HepG2 (cell line): ENCODE measurements at regions not wholly inside any gene's neighbourhood (a gene's known extent, or its start where the extent isn't known, plus 50 kb on each side); places are given as distances from the start of the nearest gene placed in this dataset.
A peak's percentile ranks its signal among the peaks of the same experiment; 100 is the strongest.

Experiments used
- ATAC-seq: fragments of 200-7000 bp; cut with Tn5 transposase; 3 replicates; pipeline ENCODE4 v1.9.1; 2020; ENCODE audit warnings: mild to moderate bottlenecking, moderate library complexity
- BruUV-seq: library from RNA; stranded (reverse); fragments of 400-500 nt; replicated peaks from 2 replicates; lab custom pipeline; 2021; lab: Mats Ljungman, UMichigan
- CTCF ChIA-PET: fragments of 300-600 bp; formaldehyde crosslinking; extraction: SDS; loops from one replicate; lab custom pipeline; 2021; ENCODE audit warnings: low total read pairs, inconsistent platforms, low intra/inter-chr PET ratio; lab: Yijun Ruan, JAX
- POLR2A ChIA-PET: fragments of 350-600 bp; sonication (Branson Sonifier 250); formaldehyde crosslinking; loops from one replicate; lab custom pipeline; 2020; ENCODE audit warnings: antibody characterized with exemption, inconsistent platforms; lab: Yijun Ruan, JAX
- DNase-seq: peaks from one replicate; pipeline ENCODE4 v3.0.0-alpha.2; 2015; ENCODE audit warnings: low spot score
- FAIRE-seq: peaks from 3 replicates; lab custom pipeline; 2011; peaks lifted over from hg19 to GRCh38; lab: Jason Lieb, UNC
- H2AFZ ChIP-seq: one replicate; pipeline ENCODE4 v1.6.1; 2011; ENCODE audit warnings: low read length, inconsistent platforms
- H3K27ac ChIP-seq: fragments of 300-600 bp; 3 replicates; pipeline ENCODE4 v1.8.0; 2011; ENCODE audit warnings: mixed run types, mild to moderate bottlenecking, mixed read lengths, low read length, inconsistent platforms; ENCODE audit not compliant: insufficient read depth; ENCODE audit errors: extremely low read length
- H3K27me3 ChIP-seq, 2 experiments: fragments of 200-600 bp in 1 of 2; 2 replicates in 1 of 2; 3 replicates in 1 of 2; pipeline versions ENCODE4 v1.6.0 to v1.8.0; 2011; ENCODE audit warnings: low read length in 2 of 2, mild to moderate bottlenecking in 2 of 2, moderate library complexity in 2 of 2, inconsistent platforms in 1 of 2; ENCODE audit not compliant: insufficient read depth in 2 of 2, control insufficient read depth in 1 of 2
- H3K36me3 ChIP-seq, 2 experiments: fragments of 200-600 bp in 1 of 2; replicated peaks in 1 of 2; 2 replicates in 1 of 2; 3 replicates in 1 of 2; pipeline versions ENCODE4 v1.5.1 to v1.8.0; 2011; ENCODE audit warnings: low read length in 2 of 2, inconsistent platforms in 1 of 2; ENCODE audit not compliant: insufficient read depth in 2 of 2, control insufficient read depth in 1 of 2
- H3K4me1 ChIP-seq: 2 replicates; pipeline ENCODE4 v1.5.1; 2012; ENCODE audit warnings: low read length, inconsistent platforms; ENCODE audit not compliant: insufficient read depth
- H3K4me2 ChIP-seq: 2 replicates; pipeline ENCODE4 v1.6.0; 2011; ENCODE audit warnings: low read depth, low read length, inconsistent platforms
- H3K4me3 ChIP-seq, 3 experiments: fragments of 200-600 bp in 1 of 3; sonication (generic), shearing (Covaris generic) in 1 of 3; replicated peaks in 1 of 3; 2 replicates each; pipeline ENCODE4 v1.5.1; 2011 to 2016; ENCODE audit warnings: low read length in 3 of 3, inconsistent platforms in 2 of 3, low read depth in 2 of 3, mild to moderate bottlenecking in 2 of 3, control low read depth in 1 of 3, mixed read lengths in 1 of 3; ENCODE audit not compliant: insufficient read depth in 1 of 3
- H3K79me2 ChIP-seq: one replicate; pipeline ENCODE4 v1.6.1; 2011; ENCODE audit warnings: low read length, inconsistent platforms; ENCODE audit not compliant: insufficient read depth
- H3K9ac ChIP-seq: 2 replicates; pipeline ENCODE4 v1.6.0; 2011; ENCODE audit warnings: mild to moderate bottlenecking, low read depth, low read length, inconsistent platforms; ENCODE audit not compliant: insufficient read depth
- H3K9me3 ChIP-seq: 2 replicates; pipeline ENCODE4 v1.5.1; 2012; ENCODE audit warnings: mild to moderate bottlenecking, low read length
- H4K20me1 ChIP-seq: 2 replicates; pipeline ENCODE4 v1.6.0; 2011; ENCODE audit warnings: inconsistent platforms, mild to moderate bottlenecking, low read length, moderate library complexity; ENCODE audit not compliant: insufficient read depth
- BCL6 ChIP-seq: IDR thresholded peaks from 2 replicates; pipeline ENCODE4 v1.6.1; 2016; ENCODE audit warnings: missing genetic modification reagents, missing compliant biosample characterization
- MAFF ChIP-seq: IDR thresholded peaks from 2 replicates; pipeline ENCODE4 v1.6.1; 2011; ENCODE audit warnings: low read depth, low read length, improper control_type of control experiment
- MAFK ChIP-seq, 2 experiments: IDR thresholded peaks in 1 of 2; conservative IDR thresholded peaks in 1 of 2; 2 replicates each; pipeline ENCODE4 v1.6.1; 2011; ENCODE audit warnings: improper control_type of control experiment in 2 of 2, low read length in 2 of 2
- NFIC ChIP-seq: IDR thresholded peaks from 2 replicates; pipeline ENCODE4 v1.6.1; 2012; ENCODE audit warnings: mild to moderate bottlenecking, low read length, inconsistent platforms
- STAG1 ChIP-seq: sonication (generic); formaldehyde crosslinking; IDR thresholded peaks from 2 replicates; pipeline ENCODE4 v1.4.0; 2020; ENCODE audit warnings: missing genetic modification reagents
- WGBS: methylation state at CpG from one replicate; pipeline ENCODE4 v1.1.6; 2017; ENCODE audit warnings: low lambda C conversion rate; 5-methylcytosine and 5-hydroxymethylcytosine counted together
- in situ Hi-C: cut with HindIII; loops from 2 replicates; pipeline ENCODE4 v1.10.0; 2017; ENCODE audit warnings: low pct_unique_long_range_greater_than_20kb; ENCODE audit not compliant: extremely low pct_ligation_motif_present
- intact Hi-C: fragments of 100-400 bp; cut with micrococcal nuclease; formaldehyde crosslinking; loops from one replicate; pipeline ENCODE4 v1.10.0; 2022; ENCODE audit not compliant: unreplicated experiment
- TF ChIP-seq, protein P1 (sequence below): sonication (generic); formaldehyde crosslinking; IDR thresholded peaks from 2 replicates; pipeline ENCODE4 v1.5.0; 2020; ENCODE audit warnings: mild to moderate bottlenecking, missing genetic modification reagents, moderate library complexity

DNA sequence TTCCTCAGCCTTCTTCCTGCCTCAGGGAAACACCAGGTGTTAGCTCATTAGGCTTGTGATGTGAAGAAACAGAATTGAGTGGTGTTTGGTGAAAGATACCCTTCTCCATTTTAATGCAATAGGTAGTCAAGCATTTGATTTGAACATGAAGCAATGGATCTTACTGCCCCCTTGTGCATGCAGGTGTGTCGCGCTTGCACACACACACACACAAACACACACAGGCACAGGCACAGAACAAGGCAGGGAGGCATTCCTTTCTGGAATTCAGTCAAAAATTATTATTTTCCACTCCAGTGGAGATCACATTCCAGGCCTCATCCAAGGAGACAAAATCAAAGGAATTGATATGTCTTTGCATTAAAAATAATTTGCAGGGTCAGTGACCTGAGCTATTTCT, 667.0 kb upstream of the MARCKS start:
- WGBS = 76% methylated on average over 2 of the region's 2 CpGs

DNA sequence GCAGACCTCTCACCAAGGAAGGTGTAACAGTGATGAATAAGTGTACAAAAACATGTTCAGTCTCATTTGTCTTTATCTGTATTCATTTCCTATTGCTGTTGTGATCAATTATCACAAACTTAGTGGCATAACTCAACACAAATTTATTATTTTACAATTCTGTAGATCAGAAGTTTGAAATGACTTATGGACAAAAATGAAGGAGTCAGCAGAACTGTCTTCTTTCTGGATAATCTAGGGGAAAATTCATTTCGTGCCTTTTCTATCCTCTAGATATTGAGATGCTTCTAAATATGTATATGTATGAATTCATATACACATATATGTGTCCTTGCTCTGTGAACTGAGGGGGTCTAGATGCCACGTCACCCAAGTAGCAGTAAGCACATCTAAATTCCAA, 663.1 kb upstream of the MARCKS start:
- Histone ChIP-seq H3K79me2 (no peaks in the 10 kb centered on the region), H3K4me1 (no peaks in the 10 kb centered on the region), H3K9me3 (no peaks in the 10 kb centered on the region), H3K4me3 (no peak overlapping the region), H3K27ac (no peak overlapping the region), H2AFZ (no peak overlapping the region), H4K20me1 (no peaks in the 10 kb centered on the region), H3K27me3 (no peaks in the 10 kb centered on the region), H3K36me3 (no peaks in the 10 kb centered on the region), H3K9ac (no peak overlapping the region), H3K4me2 (no peak overlapping the region)
- ATAC-seq (no peak), DNase-seq (no peak), FAIRE-seq (no peak)
- TF ChIP-seq MAFF = 0 out of 2 replicates have a peak, but pooled peaks have one; percentile 56
- TF ChIP-seq MAFK (conservative IDR thresholded peaks at IDR 0.05 in 1 of 2, IDR thresholded peaks at IDR 0.05 in 1 of 2; ENCODE audit: low read length in 2 of 2) = peak; percentile 32 to 76; a peak in 3 of 4 replicates
- no peak for TF ChIP-seq BCL6 (CRISPR knock-in tag)
- in situ Hi-C loops (no loop called here), intact Hi-C loops (no loop called here)
- no TSS peak for BruUV-seq
- 2% methylated on average over 2 of the region's 2 CpGs for WGBS
- ChIA-PET POLR2A (no interaction called here), CTCF (no interaction called here)

More for the DNA sequence above, 667.0 kb upstream of the MARCKS start:
- no peak overlapping the region for H3K27ac ChIP-seq
- DNase-seq (no peak), ATAC-seq (no peak), FAIRE-seq (no peak)
- CTCF ChIA-PET = no interaction called here
- BruUV-seq = no TSS peak
- no peaks in the 10 kb centered on the region for H3K9me3 ChIP-seq
- no peak overlapping the region for H3K4me3 ChIP-seq
- no peak overlapping the region for H3K9ac ChIP-seq
- H3K4me2 ChIP-seq = no peak overlapping the region
- no peaks in the 10 kb centered on the region for H3K27me3 ChIP-seq
- intact Hi-C loops = no loop called here
- no peaks in the 10 kb centered on the region for H4K20me1 ChIP-seq
- TF ChIP-seq STAG1 (CRISPR knock-in tag) = peak; percentile 27
- no peak for TF ChIP-seq NFIC
- TF ChIP-seq, protein P1, sequence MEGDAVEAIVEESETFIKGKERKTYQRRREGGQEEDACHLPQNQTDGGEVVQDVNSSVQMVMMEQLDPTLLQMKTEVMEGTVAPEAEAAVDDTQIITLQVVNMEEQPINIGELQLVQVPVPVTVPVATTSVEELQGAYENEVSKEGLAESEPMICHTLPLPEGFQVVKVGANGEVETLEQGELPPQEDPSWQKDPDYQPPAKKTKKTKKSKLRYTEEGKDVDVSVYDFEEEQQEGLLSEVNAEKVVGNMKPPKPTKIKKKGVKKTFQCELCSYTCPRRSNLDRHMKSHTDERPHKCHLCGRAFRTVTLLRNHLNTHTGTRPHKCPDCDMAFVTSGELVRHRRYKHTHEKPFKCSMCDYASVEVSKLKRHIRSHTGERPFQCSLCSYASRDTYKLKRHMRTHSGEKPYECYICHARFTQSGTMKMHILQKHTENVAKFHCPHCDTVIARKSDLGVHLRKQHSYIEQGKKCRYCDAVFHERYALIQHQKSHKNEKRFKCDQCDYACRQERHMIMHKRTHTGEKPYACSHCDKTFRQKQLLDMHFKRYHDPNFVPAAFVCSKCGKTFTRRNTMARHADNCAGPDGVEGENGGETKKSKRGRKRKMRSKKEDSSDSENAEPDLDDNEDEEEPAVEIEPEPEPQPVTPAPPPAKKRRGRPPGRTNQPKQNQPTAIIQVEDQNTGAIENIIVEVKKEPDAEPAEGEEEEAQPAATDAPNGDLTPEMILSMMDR (CRISPR knock-in tag) = peak; percentile 33; the same call in 1 of the 2 replicates
- TF ChIP-seq, all 625 proteins: peak for 2
- POLR2A ChIA-PET = no interaction called here
- H3K4me1 ChIP-seq = no peaks in the 10 kb centered on the region
- no peak overlapping the region for H2AFZ ChIP-seq
- no peaks in the 10 kb centered on the region for H3K36me3 ChIP-seq
- H3K79me2 ChIP-seq = no peaks in the 10 kb centered on the region
- in situ Hi-C loops = no loop called here
